Forelimb muscle (tissue), 1 donor: ENCODE measurements at regions not wholly inside any gene's neighbourhood (a gene's known extent, or its start where the extent isn't known, plus 50 kb on each side); places are given as distances from the start of the nearest gene placed in this dataset.

Source experiments
- DNase-seq: peaks from one replicate; pipeline ENCODE4 v3.0.0-alpha.2; 2013; ENCODE audit warnings: low read depth

GRCh38 chr20:57896563-57896962 lies 186.7 kb upstream of the PMEPA1 start:
- no peak for DNase-seq

- DNase-seq, result no peak
Measured at GRCh38 chr20:57896017-57896416, 186.2 kb upstream of the PMEPA1 start.

DNA sequence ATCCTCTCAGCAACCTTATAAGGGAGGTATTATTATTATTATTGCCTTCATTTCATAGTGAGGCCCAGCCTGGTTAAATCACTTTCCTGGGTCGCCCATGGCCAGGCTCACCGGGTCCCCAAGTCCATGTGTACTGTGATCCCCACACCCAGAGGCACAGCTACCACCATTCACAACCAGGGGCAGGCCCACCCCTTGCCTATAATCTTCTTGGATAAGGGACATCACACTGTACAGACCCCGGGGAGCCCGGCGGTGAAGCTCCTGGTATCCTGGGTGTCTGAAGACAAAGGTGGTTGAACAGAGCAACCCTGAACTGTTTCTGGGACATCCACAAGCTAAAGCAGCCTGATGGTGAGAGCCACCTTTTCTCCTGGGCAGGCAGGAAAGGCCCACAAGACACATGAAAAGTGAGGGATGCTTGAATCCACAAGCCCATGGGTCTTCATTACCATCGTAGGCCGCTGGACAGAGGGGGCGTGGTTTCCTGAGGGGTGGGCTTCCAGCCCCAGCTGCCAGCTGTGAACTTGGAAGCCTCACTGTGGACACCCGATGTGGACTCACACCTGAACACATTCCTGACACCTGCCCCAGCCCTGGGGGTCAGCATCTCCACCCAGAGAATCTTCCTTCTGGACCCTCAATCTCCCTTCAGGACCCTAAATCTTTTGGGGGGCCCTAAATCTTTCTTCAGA lies 185.5 kb upstream of the PMEPA1 start:
- no peak for DNase-seq

DNA sequence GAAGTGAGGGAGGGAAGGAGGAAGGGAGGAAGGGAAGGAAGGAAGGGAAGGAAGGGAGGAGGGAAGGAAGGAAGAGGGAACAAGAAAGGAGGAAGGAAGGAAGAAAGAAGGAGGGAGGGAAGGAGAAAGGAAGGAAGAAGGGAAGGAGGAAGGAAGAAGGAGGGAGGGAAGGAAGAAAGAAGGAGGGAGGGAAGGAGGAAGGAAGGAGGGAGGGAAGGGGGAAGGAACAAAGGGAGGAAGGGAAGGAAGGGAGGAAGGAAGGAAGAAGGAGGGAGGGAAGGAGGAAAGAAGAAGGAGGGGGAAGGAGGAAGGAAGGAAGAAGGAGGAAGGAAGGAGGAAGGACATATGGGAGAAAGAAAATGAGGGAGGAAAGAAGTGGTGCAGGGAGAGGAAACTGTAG lies 184.7 kb upstream of the PMEPA1 start:
- DNase-seq, result no peak

DNA sequence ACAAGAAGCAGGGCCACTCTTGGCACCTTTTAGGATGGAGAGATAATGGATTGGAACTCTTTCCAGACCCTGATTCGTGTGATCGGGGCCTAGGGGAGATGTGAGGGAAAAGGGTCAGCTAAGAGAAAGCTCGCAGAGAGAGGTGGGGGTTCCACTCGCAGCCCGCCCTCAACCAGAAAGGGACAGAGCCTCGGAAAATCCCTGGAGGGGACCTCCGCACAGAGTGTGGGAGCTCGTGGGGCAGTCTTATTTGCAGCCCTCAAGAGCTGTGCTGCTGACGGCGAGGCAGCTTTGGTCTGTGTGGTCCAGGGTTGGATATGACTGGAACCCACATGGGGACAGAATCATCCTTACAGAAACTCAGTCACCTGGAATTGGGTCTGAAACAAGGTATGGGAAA lies 184.3 kb upstream of the PMEPA1 start:
- DNase-seq, result no peak

- DNase-seq, result no peak
Measured at GRCh38 chr20:57893366-57893999, 183.7 kb upstream of the PMEPA1 start.

DNA sequence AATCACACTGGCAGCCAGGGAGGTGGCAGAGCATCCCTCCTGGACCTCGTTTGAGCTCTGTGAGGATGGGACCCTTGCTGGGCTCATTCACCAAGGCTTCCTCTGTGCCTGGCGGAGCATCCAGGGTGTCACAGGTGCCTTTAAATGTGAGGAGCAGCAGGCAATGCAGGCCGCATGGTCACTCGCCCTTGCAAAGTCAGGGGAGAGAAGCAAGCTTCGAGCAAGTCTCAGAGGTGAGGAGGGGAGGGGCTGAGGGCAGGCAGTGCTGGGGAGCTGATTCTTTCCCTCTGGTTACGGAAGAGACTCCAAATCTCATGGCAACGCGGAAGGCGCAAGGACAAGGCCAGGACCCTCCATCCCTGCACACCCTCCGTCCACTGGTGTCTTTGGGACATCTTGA lies 182.7 kb upstream of the PMEPA1 start:
- no peak for DNase-seq

GRCh38 chr20:57891014-57891413 lies 181.2 kb upstream of the PMEPA1 start:
- DNase-seq, result no peak

GRCh38 chr20:57890202-57890800 lies 180.5 kb upstream of the PMEPA1 start:
- DNase-seq, result no peak

- DNase-seq, result no peak
Measured at GRCh38 chr20:57888591-57888990, 178.8 kb upstream of the PMEPA1 start.

- no peak for DNase-seq
Measured at GRCh38 chr20:57884956-57885355, 175.1 kb upstream of the PMEPA1 start.

DNA sequence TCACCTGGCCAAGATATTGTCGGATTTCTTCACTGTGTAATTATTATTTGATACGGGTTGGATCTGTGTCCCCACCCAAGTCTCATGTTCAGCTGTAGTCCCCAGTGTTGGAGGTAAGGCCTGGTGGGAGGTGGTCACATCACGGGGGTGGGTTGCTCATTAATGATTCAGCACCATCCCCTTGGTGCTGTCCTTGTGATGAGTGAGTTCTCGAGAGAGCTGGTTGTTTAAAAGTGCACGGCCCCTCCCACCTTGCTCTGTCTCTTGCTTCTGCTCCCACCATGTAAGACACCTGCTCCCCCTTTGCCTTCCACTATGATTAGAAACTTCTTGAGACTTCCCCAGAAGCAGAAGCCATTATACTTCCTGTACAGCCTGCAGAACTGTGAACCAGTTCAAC lies 173.9 kb upstream of the PMEPA1 start:
- DNase-seq, result no peak

DNA sequence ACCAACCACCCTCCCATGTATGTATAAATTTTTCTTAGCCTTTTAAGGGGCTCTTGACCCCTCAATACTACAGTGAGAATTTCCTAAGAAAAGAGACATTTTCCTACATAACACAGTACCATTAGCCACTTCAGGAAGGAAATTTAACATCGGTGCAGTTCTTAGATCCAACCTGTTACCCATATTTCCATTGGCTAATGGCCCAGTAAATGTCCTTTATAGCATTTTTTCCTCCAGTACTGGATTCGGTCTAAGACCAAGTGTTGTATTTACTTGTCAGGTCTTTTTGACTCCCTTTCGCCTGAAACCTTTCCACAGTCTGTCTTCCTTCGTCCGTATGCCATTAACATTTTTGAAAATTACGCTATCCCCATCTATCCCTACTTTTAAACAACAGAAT lies 173.4 kb upstream of the PMEPA1 start:
- no peak for DNase-seq

DNA sequence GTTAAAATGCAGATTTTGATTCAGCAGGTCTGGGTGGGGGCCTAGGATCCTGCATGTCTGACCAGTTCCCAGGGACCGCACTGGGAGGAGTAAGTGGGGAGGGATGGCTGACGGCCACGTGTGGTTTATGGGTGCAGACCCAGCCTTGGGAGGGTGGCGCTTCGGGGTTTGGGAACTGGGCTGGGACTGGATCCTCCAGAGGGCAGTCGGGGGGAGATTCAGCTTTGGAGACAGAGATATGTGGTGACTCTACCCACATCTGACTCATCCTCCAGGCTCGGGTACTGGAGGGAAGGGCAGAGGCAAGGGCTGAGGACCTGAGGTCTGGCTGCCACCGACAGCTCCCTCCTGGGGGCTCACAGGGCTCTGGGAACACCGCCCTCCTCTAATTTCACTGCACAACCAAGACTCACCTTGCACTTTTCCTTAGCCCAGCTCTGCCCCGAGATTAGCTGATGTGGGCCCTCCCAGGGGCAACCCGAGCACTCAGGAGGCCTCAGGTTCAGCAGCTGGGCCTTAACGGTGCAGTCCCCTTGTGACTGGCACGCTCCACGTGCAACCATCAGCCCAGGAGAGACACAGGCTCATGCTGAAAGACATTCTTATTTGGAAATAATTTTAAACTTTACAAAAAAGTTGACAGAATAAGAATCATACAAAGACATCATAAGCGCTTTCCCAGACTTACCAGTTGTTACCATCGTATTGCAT lies 172.8 kb upstream of the PMEPA1 start:
- no peak for DNase-seq

DNA sequence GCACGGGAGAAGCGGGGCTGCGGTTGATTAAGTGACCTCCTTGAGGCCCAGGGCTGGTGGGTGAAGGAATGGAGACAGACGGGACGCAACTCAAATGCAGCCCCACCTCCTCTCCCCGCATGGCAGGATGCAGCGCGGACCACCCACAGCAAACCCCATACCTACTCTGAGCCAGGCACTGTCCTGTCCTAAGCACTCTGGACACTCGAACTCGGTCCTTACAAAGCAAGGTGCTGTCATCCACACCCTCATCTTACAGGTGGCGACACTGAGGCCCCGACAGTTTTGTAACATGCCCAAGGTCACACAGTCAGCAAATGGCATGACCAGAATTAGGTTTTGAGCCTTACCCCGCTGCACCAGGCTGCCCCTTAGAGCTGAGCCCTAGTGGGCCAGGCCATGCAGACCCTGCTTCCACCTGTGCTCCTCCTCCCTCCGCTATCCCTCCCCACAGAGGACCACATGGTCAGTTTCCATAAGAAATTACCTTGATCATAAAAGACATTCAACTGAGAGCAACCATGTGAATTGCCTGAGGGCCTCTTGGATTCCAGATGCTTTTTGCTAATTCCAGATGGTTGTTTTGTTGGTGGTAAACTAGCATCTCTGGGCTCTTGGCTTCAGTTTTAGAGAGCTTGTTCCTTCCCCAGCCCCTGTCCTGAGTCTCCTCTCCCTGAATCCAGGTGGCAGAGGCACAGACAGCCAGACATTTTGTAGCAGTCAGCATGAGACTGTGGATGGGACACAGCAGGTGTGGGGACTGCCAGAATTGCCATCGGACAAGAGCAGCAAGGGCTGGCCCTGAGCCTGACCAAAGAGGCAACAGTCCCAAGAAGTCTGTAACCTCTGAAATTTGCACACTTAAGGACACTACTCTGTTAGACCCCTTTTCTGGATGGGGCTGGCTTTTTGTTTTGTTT lies 171.9 kb upstream of the PMEPA1 start:
- DNase-seq, result no peak

DNA sequence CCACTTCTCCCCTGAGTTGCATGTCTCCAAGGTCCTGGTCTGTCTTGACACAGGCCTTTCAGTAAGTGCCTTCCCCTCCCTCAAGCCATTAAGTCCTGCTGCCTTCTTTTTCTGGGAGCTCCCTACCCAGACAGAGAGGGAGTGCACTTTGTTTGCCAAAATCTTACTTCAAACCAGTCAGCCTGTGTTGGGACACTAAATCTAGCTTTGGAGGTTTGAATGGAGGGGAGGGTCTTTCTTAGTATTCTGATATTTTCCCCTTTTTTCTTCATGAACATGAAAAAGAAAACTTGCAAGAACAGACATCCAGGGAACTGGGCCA lies 170.7 kb upstream of the PMEPA1 start:
- no peak for DNase-seq

- peak; percentile 97 for DNase-seq
Measured at GRCh38 chr20:57879779-57880570, 170.2 kb upstream of the PMEPA1 start.

GRCh38 chr20:57879437-57879778 lies 169.6 kb upstream of the PMEPA1 start:
- no peak for DNase-seq

DNA sequence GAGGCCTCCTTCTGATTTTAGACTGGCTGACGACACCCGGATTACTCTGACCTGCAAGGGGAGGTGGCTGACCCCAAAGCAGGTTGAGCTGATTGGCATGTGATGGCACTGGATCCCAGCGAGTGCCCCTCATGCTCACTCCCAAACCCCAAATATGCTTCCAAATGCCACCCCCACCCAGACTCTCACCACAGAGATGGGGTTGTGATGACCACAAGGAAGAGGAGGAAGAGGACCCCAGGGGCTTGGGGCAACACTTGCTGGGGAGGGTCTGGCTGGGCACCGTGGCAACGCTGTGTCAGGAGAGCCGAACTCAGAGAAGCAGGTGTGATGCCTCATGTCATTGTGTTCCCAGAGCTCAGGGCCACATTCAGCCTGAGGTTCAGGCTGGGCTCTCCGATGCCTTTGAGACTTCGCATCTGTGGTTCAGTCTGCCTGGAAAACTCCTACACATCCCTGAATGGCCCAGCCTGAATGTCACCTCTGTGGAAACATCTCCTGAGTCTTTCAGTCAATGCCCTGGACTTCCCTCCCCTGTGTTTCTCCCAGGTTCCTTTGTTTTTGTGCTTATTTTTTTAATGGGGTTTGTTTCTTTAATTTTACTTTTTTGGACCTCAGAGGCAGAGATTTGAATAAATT lies 169.1 kb upstream of the PMEPA1 start:
- DNase-seq, result no peak

- DNase-seq, result no peak
Measured at GRCh38 chr20:57877995-57878394, 168.2 kb upstream of the PMEPA1 start.
